A549 (cell line): ENCODE measurements at regions not wholly inside any gene's neighbourhood (a gene's known extent, or its start where the extent isn't known, plus 50 kb on each side); places are given as distances from the start of the nearest gene placed in this dataset.

Source experiments
- CTCF ChIP-seq: fragments of >200 bp; sonication (Bioruptor Twin); formaldehyde crosslinking; IDR thresholded peaks from 3 replicates; pipeline ENCODE4 v1.5.1; 2016
- POLR2A ChIP-seq: IDR thresholded peaks from 2 replicates; pipeline ENCODE4 v1.6.1; 2012; ENCODE audit warnings: mild to moderate bottlenecking, low read length

DNA sequence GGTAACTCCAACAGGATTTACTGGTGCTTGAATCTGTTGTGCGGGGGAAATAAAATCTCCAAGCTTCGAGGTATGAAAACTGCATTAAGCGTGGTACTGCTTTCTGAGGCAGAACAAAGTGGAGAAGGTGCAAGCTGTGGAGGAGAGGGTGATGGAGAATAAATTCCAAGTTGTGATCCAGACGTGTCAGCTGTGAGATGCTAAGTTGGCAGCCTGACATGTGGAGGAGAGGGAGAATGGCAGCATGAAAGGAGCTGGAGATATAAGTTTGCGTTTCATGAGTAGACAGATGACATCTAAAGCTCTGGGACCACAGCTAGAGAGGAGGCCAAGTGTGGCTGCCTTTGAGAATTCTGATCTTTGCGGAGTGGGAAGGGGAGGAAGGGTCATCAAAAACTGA lies 411.8 kb downstream of the FBXO15 start:
- no peak for TF ChIP-seq POLR2A
- no peak for TF ChIP-seq CTCF
